ENCODE measurements at regions not wholly inside any gene's neighbourhood (a gene's known extent, or its start where the extent isn't known, plus 50 kb on each side); places are given as distances from the start of the nearest gene placed in this dataset.

DNA sequence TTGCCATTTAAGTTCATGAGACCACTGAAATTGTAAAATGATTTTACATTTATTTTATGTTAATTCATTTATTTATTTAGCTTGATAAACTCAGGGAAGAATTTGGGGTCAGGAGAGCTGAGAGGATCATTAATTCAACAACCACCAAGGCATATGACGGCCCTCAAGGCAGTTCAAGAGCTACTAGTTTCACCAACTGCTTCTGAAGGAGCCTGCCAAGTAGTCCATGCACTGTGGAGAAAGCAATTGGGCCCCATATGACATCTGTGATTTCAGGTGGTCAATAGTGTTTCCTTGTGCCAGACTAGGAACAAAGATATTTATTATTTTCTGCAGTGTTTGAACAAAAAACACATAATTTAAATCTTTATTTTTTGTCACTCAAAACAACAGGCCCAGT is 236.4 kb downstream of the CASP12 start:
- H3K27me3 ChIP-seq (replicated peaks in 1 of 7) = no peaks in the 10 kb centered on the region
- peaks cover 0 to 13% (median 0%) of the 10 kb centered on the region in 6 donors for H3K4me1 ChIP-seq
- no peaks in the 10 kb centered on the region for H3K9me3 ChIP-seq
- H3K27ac ChIP-seq = no peak overlapping the region
- 90 to 96% (median 93%) methylated on average over 1 of the region's 1 CpG for WGBS, 5 donors
- no peaks in the 10 kb centered on the region for H3K36me3 ChIP-seq
- intact Hi-C loops (cut with DNase I; ENCODE audit: low total_unique reads) = no loop called here
- H3K4me3 ChIP-seq = no peak overlapping the region
- TF ChIP-seq POLR2AphosphoS5 (IDR thresholded peaks at IDR 0.05) (no peak), POLR2A (IDR thresholded peaks at IDR 0.05) (no peak)
- TF ChIP-seq, protein P1, sequence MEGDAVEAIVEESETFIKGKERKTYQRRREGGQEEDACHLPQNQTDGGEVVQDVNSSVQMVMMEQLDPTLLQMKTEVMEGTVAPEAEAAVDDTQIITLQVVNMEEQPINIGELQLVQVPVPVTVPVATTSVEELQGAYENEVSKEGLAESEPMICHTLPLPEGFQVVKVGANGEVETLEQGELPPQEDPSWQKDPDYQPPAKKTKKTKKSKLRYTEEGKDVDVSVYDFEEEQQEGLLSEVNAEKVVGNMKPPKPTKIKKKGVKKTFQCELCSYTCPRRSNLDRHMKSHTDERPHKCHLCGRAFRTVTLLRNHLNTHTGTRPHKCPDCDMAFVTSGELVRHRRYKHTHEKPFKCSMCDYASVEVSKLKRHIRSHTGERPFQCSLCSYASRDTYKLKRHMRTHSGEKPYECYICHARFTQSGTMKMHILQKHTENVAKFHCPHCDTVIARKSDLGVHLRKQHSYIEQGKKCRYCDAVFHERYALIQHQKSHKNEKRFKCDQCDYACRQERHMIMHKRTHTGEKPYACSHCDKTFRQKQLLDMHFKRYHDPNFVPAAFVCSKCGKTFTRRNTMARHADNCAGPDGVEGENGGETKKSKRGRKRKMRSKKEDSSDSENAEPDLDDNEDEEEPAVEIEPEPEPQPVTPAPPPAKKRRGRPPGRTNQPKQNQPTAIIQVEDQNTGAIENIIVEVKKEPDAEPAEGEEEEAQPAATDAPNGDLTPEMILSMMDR (IDR thresholded peaks at IDR 0.05 in 8 of 11, conservative IDR thresholded peaks at IDR 0.05 in 3 of 11) = no peak
- no peak for DNase-seq

DNA sequence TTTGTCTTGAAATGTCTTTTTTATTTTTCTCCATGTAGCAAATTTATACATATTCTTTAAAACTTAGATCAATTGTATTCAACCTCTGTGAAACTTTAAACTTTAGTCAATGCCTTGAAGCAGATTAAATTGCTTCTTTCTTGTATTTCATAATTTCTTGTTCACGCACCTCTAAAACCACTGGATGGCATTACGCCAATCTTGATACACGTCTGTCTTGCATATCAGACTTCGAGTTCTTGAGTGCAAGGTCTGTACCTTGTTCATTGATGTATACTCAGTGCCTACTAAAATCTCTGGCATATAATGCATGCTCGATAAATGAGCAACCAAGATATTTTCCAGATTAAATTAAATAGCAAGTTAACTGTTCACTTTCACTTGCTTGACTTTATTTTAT is 236.8 kb downstream of the CASP12 start:
- Histone ChIP-seq H3K4me1 (peaks cover 0 to 13% (median 0%) of the 10 kb centered on the region in 6 donors), H3K9me3 (no peaks in the 10 kb centered on the region), H3K27ac (no peak overlapping the region), H3K27me3 (replicated peaks in 1 of 7) (no peaks in the 10 kb centered on the region), H3K4me3 (no peak overlapping the region), H3K36me3 (no peaks in the 10 kb centered on the region)
- no peak for DNase-seq
- TF ChIP-seq, protein P1 (IDR thresholded peaks at IDR 0.05 in 8 of 11, conservative IDR thresholded peaks at IDR 0.05 in 3 of 11) = no peak
- intact Hi-C loops (cut with DNase I; ENCODE audit: low total_unique reads) = no loop called here
- 56 to 78% (median 72%) methylated on average over 5 of the region's 5 CpGs for WGBS, 5 donors

DNA sequence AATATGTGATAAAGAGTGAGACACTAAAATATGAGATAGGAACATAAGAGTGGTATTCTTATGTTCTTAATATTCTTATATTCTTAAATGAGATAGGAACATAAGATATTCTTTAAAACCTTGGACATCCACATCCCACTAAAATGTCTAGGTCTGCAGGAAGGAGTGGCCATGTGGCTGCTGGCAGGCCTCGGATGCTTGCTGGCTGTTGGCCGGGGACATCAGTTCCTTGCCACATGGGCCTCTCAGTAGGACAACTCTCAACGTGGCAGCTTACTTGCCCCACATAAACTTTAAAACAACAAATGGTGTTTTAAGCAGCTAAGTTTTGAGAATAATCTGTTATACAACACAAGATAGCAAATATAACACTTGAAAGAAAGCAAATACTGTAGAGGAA is 240.1 kb downstream of the CASP12 start:
- Histone ChIP-seq H3K9me3 (no peaks in the 10 kb centered on the region), H3K4me3 (no peak overlapping the region), H3K27ac (no peak overlapping the region), H3K36me3 (no peaks in the 10 kb centered on the region), H3K27me3 (replicated peaks in 1 of 7) (no peaks in the 10 kb centered on the region), H3K4me1 (peaks cover 2 to 9% (median 6%) of the 10 kb centered on the region in 6 donors)
- TF ChIP-seq, protein P1 (IDR thresholded peaks at IDR 0.05 in 8 of 11, conservative IDR thresholded peaks at IDR 0.05 in 3 of 11) = no peak
- no peak for TF ChIP-seq POLR2AphosphoS5 (IDR thresholded peaks at IDR 0.05)
- TF ChIP-seq POLR2A (IDR thresholded peaks at IDR 0.05) = no peak
- DNase-seq = no peak
- 77 to 95% (median 90%) methylated on average over 3 of the region's 3 CpGs for WGBS, 5 donors
- intact Hi-C loops (cut with DNase I; ENCODE audit: low total_unique reads) = no loop called here

DNA sequence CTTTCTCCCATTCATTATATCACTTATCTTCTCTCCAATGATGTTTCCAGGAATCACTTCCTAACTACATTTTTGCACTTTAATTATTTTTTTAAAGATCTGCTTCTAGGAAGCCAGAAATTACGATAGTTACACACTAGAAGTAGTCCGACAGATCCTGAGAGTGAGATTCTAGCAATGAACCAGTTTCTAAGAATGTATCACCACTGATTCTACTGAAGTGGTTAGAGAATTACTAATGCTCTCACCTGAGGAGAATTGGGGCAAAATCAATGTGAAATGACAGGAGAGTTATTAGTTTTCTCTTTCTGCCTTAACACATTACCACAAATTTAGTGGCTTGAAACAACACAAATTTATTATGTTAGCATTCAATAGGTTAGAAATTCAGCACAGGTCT is 241.2 kb downstream of the CASP12 start:
- Histone ChIP-seq H3K4me3 (no peak overlapping the region), H3K27me3 (replicated peaks in 1 of 7) (no peaks in the 10 kb centered on the region), H3K9me3 (no peaks in the 10 kb centered on the region), H3K4me1 (peaks cover 3 to 13% (median 8%) of the 10 kb centered on the region in 6 donors), H3K36me3 (no peaks in the 10 kb centered on the region), H3K27ac (no peak overlapping the region)
- WGBS, 5 donors = 73 to 90% (median 81%) methylated on average over 2 of the region's 2 CpGs
- intact Hi-C loops (cut with DNase I; ENCODE audit: low total_unique reads) = no loop called here
- no peak for DNase-seq
- no peak for TF ChIP-seq POLR2AphosphoS5 (IDR thresholded peaks at IDR 0.05)

DNA sequence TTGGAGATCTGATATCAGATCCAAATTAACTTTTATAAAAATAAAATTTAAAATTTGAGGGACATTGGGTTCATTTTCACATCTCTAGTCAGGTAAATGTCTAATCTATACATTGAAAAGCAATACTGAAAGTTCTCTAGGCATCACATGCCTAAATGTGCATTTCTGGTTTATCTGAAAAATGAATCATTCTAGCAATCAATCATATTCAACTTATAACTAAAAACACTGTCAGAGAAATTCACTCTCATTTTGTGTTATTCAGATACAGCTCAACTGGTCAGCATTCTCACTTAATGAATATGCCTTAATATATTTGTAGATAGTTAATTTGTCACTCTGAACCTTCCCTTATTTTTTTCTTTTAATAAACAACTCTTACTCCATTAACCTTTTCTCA is 243.2 kb downstream of the CASP12 start:
- no peaks in the 10 kb centered on the region for H3K27me3 ChIP-seq (replicated peaks in 1 of 7)
- peaks cover 3 to 13% (median 8%) of the 10 kb centered on the region in 6 donors for H3K4me1 ChIP-seq
- intact Hi-C loops (cut with DNase I; ENCODE audit: low total_unique reads) = no loop called here
- no peak overlapping the region for H3K27ac ChIP-seq
- no peak overlapping the region for H3K4me3 ChIP-seq
- H3K9me3 ChIP-seq = peaks cover 0 to 11% (median 3%) of the 10 kb centered on the region in 8 donors
- no peaks in the 10 kb centered on the region for H3K36me3 ChIP-seq
- TF ChIP-seq POLR2A (IDR thresholded peaks at IDR 0.05) (no peak), POLR2AphosphoS5 (IDR thresholded peaks at IDR 0.05) (no peak)
- TF ChIP-seq, protein P1 (IDR thresholded peaks at IDR 0.05 in 8 of 11, conservative IDR thresholded peaks at IDR 0.05 in 3 of 11) = no peak
- no peak for DNase-seq
